Right cardiac atrium (tissue), 5 donors: ENCODE measurements at regions not wholly inside any gene's neighbourhood (a gene's known extent, or its start where the extent isn't known, plus 50 kb on each side); places are given as distances from the start of the nearest gene placed in this dataset.
"Not testable (repeated sequence)": the region's sequence is repeated elsewhere in the genome, so short reads cannot be mapped to it uniquely, and the experiment has no call there.

Experiments
- ATAC-seq, 2 donors: fragments of 200-7000 bp; cut with Tn5 transposase; one replicate each; pipeline versions ENCODE4 v1.8.0 to v1.9.1; 2020; ENCODE audit warnings: moderate library complexity in 2 of 2, mild to moderate bottlenecking in 1 of 2
- DNase-seq, 3 donors: peaks; one replicate each; pipeline ENCODE4 v3.0.0-alpha.2; 2020
- H3K27ac ChIP-seq: one replicate; pipeline ENCODE4 v1.5.1; 2013; ENCODE audit warnings: mild to moderate bottlenecking, low read length, control low read depth, moderate library complexity
- H3K27me3 ChIP-seq: one replicate; pipeline ENCODE4 v1.6.1; 2013; ENCODE audit not compliant: control insufficient read depth, insufficient read depth
- H3K4me1 ChIP-seq: one replicate; pipeline ENCODE4 v1.6.1; 2013; ENCODE audit warnings: low read length; ENCODE audit not compliant: control insufficient read depth, insufficient read depth
- H3K4me3 ChIP-seq: one replicate; pipeline ENCODE4 v1.5.1; 2013; ENCODE audit warnings: low read length, control low read depth
- H3K9me3 ChIP-seq: one replicate; pipeline ENCODE4 v1.6.1; 2013; ENCODE audit warnings: low read length; ENCODE audit not compliant: control insufficient read depth
- WGBS: extraction: QIAGEN DNeasy Blood & Tissue Kit; methylation state at CpG from one replicate; pipeline ENCODE4 v1.1.7; 2013; 5-methylcytosine and 5-hydroxymethylcytosine counted together
- intact Hi-C, 4 donors: fragments of 100-400 bp; cut with DNase I; formaldehyde crosslinking; loops; one replicate each; pipeline versions ENCODE4 v1.11.0 to v1.14.0; 2022 to 2023
- donor health status: healthy with polysubstance abuse.
- donor health status: DM: no; HTN: yes; CAD: no.
- donor health status: DM: no; HTN: no; CAD: no.
- donor health status: DM: no; HTN: yes; CAD: no; lungs with severe emphysema.
- donor health status: DM: yes; HTN: yes; CAD: no.

- no peaks in the 10 kb centered on the region for H3K9me3 ChIP-seq
- WGBS = 95% methylated on average over 6 of the region's 6 CpGs
- no peak overlapping the region for H3K4me3 ChIP-seq
- H3K27ac ChIP-seq = no peak overlapping the region
- intact Hi-C loops = no loop called here
- no peaks in the 10 kb centered on the region for H3K27me3 ChIP-seq
- H3K4me1 ChIP-seq = no peaks in the 10 kb centered on the region
- ATAC-seq (no peak), DNase-seq (no peak)
Observed at GRCh38 chr12:42030588-42030987, 114.1 kb downstream of the GXYLT1 start.

GRCh38 chr12:42027546-42027945 is 117.1 kb downstream of the GXYLT1 start:
- Histone ChIP-seq H3K4me3 (no peak overlapping the region), H3K27ac (no peak overlapping the region), H3K9me3 (no peaks in the 10 kb centered on the region), H3K27me3 (no peaks in the 10 kb centered on the region), H3K4me1 (no peaks in the 10 kb centered on the region)
- WGBS = 72% methylated on average over 5 of the region's 5 CpGs
- intact Hi-C loops = loop anchor here in 2 of 4 donors (5.0 to 10.0 kb wide), 2 partner anchors 750 to 753 kb away; no protein-coding TSS in a partner anchor
- peak in 1 of 2 donors; percentile 58 for ATAC-seq
- DNase-seq = no peak

GRCh38 chr12:42024495-42024830 is 120.2 kb downstream of the GXYLT1 start:
- Histone ChIP-seq H3K4me3 (peak overlapping the region; percentile 85), H3K4me1 (no peaks in the 10 kb centered on the region), H3K9me3 (no peaks in the 10 kb centered on the region), H3K27me3 (no peaks in the 10 kb centered on the region), H3K27ac (no peak overlapping the region)
- DNase-seq (no peak), ATAC-seq (no peak)
- intact Hi-C loops = loop anchor here in 2 of 4 donors (5.0 to 10.0 kb wide), 4 partner anchors 337 to 750 kb away; no protein-coding TSS in a partner anchor
- WGBS = 21% methylated on average over 3 of the region's 3 CpGs

- no peaks in the 10 kb centered on the region for H3K27me3 ChIP-seq
- no peak overlapping the region for H3K27ac ChIP-seq
- WGBS = 11% methylated on average over 25 of the region's 25 CpGs
- no peaks in the 10 kb centered on the region for H3K9me3 ChIP-seq
- intact Hi-C loops = loop anchor here in 3 of 4 donors (2.0 to 10.0 kb wide), 5 partner anchors 337 to 749 kb away; no protein-coding TSS in a partner anchor
- ATAC-seq (peak; percentile 90 to 92), DNase-seq (peak; percentile 73 to 90 (median 89))
- peak overlapping the region; percentile 85 for H3K4me3 ChIP-seq
- no peaks in the 10 kb centered on the region for H3K4me1 ChIP-seq
Observed at GRCh38 chr12:42023733-42024494, 120.8 kb downstream of the GXYLT1 start.

- intact Hi-C loops = loop anchor here in 3 of 4 donors (2.0 to 10.0 kb wide), 5 partner anchors 335 to 747 kb away; no protein-coding TSS in a partner anchor
- not testable (repeated sequence) for DNase-seq, ATAC-seq
Observed at GRCh38 chr12:42021937-42022336, 122.7 kb downstream of the GXYLT1 start.

GRCh38 chr12:42021469-42021868 is 123.2 kb downstream of the GXYLT1 start:
- Histone ChIP-seq H3K4me1 (no peaks in the 10 kb centered on the region), H3K27me3 (no peaks in the 10 kb centered on the region), H3K9me3 (no peaks in the 10 kb centered on the region), H3K27ac (no peak overlapping the region), H3K4me3 (no peak overlapping the region)
- peak in 1 of 2 donors; percentile 54 for ATAC-seq
- WGBS = 57% methylated on average over 4 of the region's 4 CpGs
- intact Hi-C loops = loop anchor here in 2 of 4 donors (5.0 to 10.0 kb wide), 4 partner anchors 334 to 747 kb away; no protein-coding TSS in a partner anchor
- no peak for DNase-seq

More at GRCh38 chr12:42021937-42022336, 122.7 kb downstream of the GXYLT1 start:
- H3K4me1 ChIP-seq, H3K27me3 ChIP-seq, H3K27ac ChIP-seq, H3K4me3 ChIP-seq, H3K9me3 ChIP-seq: not testable (repeated sequence)
- WGBS = 94% methylated on average over 9 of the region's 9 CpGs

GRCh38 chr12:42020226-42020625 is 124.4 kb downstream of the GXYLT1 start:
- DNase-seq (no peak), ATAC-seq (no peak)
- no peak overlapping the region for H3K4me3 ChIP-seq
- no peak overlapping the region for H3K27ac ChIP-seq
- intact Hi-C loops = loop anchor here in 2 of 4 donors (5.0 to 10.0 kb wide), 4 partner anchors 333 to 745 kb away; no protein-coding TSS in a partner anchor
- 95% methylated on average over 4 of the region's 4 CpGs for WGBS
- no peaks in the 10 kb centered on the region for H3K9me3 ChIP-seq
- no peaks in the 10 kb centered on the region for H3K4me1 ChIP-seq
- no peaks in the 10 kb centered on the region for H3K27me3 ChIP-seq

- WGBS = 82% methylated on average over 3 of the region's 3 CpGs
- DNase-seq (no peak), ATAC-seq (no peak)
- Histone ChIP-seq H3K4me1 (no peaks in the 10 kb centered on the region), H3K27ac (no peak overlapping the region), H3K4me3 (no peak overlapping the region), H3K9me3 (no peaks in the 10 kb centered on the region), H3K27me3 (no peaks in the 10 kb centered on the region)
- intact Hi-C loops = loop anchor here in 2 of 4 donors (5.0 to 10.0 kb wide), 4 partner anchors 332 to 745 kb away; no protein-coding TSS in a partner anchor
Observed at GRCh38 chr12:42019746-42020145, 124.9 kb downstream of the GXYLT1 start.

GRCh38 chr12:42017051-42017450 is 127.6 kb downstream of the GXYLT1 start:
- Histone ChIP-seq H3K9me3 (no peaks in the 10 kb centered on the region), H3K27me3 (no peaks in the 10 kb centered on the region), H3K4me1 (no peaks in the 10 kb centered on the region), H3K4me3 (no peak overlapping the region), H3K27ac (no peak overlapping the region)
- intact Hi-C loops = no loop called here
- ATAC-seq = no peak
- no peak for DNase-seq
- 66% methylated on average over 6 of the region's 6 CpGs for WGBS

GRCh38 chr12:42015051-42015461 is 129.6 kb downstream of the GXYLT1 start:
- intact Hi-C loops = no loop called here
- H3K9me3 ChIP-seq = no peaks in the 10 kb centered on the region
- ATAC-seq (no peak), DNase-seq (no peak)
- no peak overlapping the region for H3K27ac ChIP-seq
- no peak overlapping the region for H3K4me3 ChIP-seq
- H3K27me3 ChIP-seq = no peaks in the 10 kb centered on the region
- no peaks in the 10 kb centered on the region for H3K4me1 ChIP-seq

GRCh38 chr12:42012501-42012900 is 132.2 kb downstream of the GXYLT1 start:
- intact Hi-C loops, H3K27ac ChIP-seq, H3K4me1 ChIP-seq, H3K9me3 ChIP-seq, ATAC-seq, DNase-seq, H3K4me3 ChIP-seq, H3K27me3 ChIP-seq: not testable (repeated sequence)
- 87% methylated on average over 2 of the region's 2 CpGs for WGBS
